GM18502 (cell line): ENCODE measurements at regions not wholly inside any gene's neighbourhood (a gene's known extent, or its start where the extent isn't known, plus 50 kb on each side); places are given as distances from the start of the nearest gene placed in this dataset.

Experiments used
- ATAC-seq: cut with Tn5 transposase; IDR thresholded peaks from one replicate; pipeline ENCODE4 v1.9.1; 2021; ENCODE audit warnings: mild to moderate bottlenecking; ENCODE audit not compliant: unreplicated experiment, poor library complexity

GRCh38 chr19:30775956-30776355, 403.8 kb downstream of the ZNF536 start:
- no peak for ATAC-seq

DNA sequence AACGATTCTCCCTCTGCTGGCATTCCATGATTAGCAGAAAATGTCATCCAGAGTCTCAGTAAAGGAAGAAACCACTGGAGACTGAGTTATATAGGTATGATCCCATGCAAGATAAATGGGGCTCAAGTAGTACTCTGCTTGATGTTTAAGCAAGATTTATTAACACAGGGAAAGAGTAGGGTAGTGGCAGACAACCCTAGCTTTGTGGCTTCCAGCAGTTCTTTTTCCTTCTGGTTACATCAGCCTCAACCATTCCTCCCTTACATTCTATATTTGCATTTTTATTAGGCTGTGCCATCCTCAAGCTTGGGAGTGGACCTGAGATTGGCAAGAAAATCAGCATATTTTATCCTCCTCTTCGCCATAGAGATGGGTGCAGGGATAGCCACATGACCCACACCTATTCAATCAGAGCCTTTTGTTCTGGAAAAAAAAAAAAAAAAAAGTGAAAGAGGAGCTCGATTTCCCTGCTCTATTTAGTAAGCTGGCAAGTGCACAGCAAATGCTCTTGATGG, 402.1 kb downstream of the ZNF536 start:
- ATAC-seq, result no peak

- no peak for ATAC-seq
Observed at GRCh38 chr19:30762651-30763050, 390.5 kb downstream of the ZNF536 start.

- ATAC-seq, result no peak
Observed at GRCh38 chr19:30760014-30760413, 387.8 kb downstream of the ZNF536 start.

DNA sequence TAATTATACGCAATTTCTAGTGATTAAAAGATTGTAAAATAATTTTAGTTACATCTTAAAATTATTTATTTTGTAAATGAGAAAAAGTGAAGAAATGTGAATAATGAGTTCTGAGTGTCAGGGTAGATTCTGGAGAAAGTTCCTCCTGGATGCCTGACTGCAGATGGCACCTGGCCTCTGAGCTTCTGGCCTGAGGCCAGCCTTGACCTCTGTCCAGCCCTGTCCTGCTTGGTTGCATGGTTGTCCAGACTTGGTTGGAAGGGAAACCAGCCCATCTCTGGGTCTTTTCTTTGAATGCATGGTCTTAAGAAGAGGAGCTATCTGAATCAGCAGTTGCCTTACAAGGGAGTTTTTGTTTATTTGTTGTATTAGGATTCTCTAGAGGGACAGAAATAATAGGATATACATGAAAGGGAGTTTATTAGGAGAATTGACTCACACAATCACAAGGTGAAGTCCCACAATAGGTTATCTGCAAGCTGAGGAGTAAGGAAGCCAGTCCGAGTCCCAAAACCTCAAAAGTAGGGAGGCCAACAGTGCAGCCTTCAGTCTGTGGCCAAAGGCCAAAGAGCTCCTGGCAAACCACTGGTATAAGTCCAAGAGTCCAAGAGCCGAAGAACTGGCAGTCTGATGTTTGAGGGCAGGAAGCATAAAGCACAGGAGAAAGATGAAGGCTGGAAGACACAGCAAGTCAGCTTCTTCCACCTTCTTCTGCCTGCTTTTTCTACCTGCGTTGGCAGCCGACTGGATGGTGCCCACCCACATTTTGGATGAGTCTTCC, 385.8 kb downstream of the ZNF536 start:
- ATAC-seq, result no peak

DNA sequence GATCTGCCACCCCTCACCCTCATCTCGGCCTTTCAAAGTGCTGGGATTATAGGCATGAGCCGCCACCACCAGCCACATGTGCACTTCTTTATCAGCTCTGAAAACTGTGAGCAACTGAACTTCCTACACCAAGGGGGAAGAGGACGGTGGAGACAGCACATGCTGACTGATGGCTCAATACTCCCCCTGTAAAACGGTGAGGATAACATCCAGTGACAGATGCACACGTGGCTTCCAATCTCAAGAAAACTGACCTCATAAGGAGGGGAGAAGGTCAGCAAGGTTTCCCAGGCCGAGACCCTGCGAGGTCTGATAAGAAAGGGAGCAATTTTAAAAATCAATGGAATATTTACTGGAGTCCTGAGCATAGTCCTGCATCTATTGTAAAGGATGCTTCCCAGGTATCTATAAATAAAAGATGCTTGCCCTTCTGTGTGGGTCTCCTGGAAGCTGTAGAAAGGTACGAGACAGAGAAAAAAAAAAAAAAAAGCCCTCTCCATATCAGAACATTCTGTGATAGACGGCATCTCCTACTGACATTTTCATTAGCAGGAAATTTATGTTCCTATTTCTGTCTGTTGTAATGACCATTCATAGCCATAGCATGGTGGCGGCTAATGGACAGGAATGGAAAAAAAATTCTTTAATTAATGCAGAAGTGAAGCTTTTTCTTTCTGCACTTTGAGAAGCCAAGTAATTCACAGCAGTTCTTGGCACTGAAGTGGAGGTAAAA, 385.1 kb downstream of the ZNF536 start:
- ATAC-seq, result no peak

- ATAC-seq, result no peak
Observed at GRCh38 chr19:30755581-30755980, 383.4 kb downstream of the ZNF536 start.

GRCh38 chr19:30754162-30754561, 382.0 kb downstream of the ZNF536 start:
- ATAC-seq, result no peak

GRCh38 chr19:30752876-30753275, 380.7 kb downstream of the ZNF536 start:
- ATAC-seq, result no peak

DNA sequence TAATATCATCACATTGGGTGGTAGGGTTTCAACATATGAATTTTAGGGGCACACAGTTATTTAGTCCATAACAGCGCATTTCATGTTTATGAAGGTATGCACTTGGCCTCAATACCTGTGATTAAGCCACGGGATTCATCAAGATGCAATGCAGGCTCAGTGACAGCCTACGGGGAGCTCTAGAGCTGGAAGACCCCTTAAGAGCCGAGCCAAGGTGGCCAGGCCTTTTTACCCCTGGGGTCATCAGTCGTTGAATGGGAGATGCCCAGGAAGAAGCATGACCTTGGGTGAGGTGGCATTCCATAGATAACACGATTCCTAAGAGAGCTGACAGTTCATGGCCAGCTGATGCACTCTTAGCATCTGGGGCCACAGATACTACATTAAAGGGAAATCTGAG, 380.0 kb downstream of the ZNF536 start:
- no peak for ATAC-seq

GRCh38 chr19:30745476-30745985, 373.3 kb downstream of the ZNF536 start:
- no peak for ATAC-seq

DNA sequence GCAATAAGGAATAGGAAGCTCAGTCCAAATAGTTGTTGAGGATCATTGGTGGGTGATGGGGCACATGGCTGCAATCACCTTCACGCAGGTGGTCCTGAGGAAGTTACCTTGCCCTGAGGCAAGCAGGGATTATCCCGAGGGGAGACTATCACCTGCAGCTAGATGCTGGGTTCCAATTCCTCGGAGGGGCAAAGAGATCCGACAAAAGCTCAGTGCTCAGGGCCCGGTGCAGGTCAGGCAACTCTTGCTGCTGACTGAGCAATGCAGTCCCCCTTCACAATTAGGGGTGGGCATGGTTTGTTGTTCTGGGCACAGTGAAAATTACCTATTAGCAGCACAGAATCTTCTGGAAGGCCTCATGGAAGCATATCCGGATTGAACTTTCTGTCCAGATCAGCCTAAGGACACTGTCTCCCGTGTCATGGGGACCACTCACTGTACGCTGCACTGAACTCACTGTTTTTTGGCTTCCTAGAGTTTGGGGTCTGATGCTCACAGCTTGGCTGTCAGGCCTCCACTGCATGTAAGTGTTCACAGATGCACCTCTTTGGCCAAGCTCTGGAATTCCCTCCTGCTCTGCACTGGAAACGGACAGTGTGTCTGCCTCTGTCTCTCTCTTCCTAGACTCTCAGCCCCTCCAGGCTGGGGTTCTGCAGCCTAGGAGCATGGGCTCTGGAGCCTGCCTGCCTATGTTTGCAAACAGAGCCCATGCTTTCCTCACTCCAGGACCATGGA, 372.7 kb downstream of the ZNF536 start:
- no peak for ATAC-seq

DNA sequence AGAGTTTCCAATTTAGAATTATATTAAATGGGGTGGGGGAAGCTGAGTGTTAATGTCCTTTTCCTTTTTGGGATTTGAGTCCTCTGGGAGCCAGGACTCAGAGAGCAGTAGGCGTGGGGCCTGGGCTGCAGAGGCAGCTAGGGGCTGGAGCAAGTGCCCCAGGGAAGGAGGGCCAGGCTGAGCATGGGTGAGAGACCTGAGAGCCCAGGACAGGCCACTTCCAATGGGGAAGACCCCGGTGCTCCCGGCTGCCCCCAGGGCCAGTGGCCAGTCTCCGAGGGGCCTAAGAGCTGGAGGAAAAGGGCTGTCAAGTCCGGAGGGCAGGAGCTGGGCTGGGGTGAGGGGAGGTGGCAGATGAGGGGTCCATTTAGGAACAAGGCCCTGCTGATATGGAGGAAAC, 371.5 kb downstream of the ZNF536 start:
- no peak for ATAC-seq

- no peak for ATAC-seq
Observed at GRCh38 chr19:30743011-30743410, 370.8 kb downstream of the ZNF536 start.

DNA sequence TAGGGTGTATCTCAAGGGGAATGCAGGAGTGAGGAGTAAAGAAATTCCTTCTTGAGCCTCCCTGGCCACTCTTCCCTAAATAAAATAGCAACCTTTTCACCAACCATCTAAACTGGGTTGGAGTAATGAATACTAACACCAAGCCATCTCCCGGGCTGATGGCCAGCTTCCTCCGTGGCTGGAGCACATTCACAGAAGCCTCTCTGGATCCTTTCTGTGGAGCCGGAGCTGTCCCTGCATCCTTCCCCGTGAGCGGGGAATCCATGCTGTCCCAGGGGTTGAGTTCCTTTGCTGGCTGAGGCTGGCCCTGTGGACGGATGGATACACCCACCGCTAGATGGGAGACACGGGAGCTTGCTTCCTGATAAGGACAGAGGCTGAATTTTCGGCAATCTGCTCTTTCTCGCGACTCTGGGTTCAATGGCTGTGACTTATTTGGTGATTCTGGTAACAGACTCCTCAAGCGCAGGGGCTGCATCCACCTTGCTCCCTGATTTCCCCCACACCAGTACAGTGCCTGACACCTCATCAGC, 370.3 kb downstream of the ZNF536 start:
- ATAC-seq, result no peak

DNA sequence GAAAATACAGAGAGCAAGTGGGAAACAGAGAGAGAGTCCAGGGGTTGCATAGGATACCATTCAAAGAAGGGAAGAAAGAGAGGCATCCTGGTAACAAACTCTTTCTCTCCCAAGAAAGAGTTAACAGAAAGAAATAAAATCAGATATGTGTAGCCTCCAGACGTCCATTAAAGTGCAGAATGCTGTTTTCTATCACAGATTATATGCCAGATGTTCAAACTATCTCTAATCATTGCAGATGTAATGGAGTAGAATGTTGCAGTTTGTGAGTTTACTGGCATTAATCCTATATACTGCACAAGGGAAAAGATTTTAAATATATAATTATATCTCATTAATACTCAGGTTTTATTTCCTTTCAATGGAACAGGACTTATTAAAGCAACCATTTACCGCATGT, 369.4 kb downstream of the ZNF536 start:
- no peak for ATAC-seq

GRCh38 chr19:30739394-30739793, 367.2 kb downstream of the ZNF536 start:
- no peak for ATAC-seq

DNA sequence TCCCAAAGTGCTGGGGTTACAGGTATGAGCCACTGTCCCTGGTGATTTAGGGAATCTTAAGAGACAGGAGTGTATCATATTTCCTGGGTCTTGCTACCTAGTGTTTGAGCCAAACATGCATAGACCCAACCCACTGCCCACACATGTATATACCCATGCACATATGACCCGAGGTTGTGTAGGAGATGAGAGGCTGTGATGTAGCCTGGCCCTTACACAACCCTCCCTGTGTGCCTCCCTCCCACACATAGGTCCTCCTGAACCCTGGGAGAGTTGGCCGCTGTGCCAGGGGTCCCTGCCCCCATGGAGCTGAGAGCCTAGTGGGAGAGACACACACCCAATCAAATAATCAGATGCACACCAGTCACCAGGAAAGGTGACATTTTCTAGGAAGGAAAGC, 365.9 kb downstream of the ZNF536 start:
- no peak for ATAC-seq

DNA sequence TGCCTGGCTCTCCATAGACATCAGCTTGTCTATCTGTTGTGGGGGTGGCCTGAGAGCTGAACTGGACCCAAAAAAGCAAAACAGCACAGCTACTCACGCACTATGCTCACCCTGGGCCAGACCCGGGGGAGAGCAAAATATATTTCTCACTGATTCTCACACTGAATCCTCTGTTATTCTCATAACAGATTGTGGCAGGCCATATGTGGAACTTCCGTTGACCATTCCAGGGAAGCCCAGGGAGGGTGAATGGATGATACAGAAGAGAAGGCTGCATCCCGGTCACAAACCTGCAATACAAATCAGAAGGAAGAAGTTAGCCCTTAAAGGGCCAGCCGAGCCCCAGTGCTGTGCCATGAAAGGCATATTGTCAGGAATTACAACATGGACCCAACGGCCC, 362.5 kb downstream of the ZNF536 start:
- no peak for ATAC-seq

DNA sequence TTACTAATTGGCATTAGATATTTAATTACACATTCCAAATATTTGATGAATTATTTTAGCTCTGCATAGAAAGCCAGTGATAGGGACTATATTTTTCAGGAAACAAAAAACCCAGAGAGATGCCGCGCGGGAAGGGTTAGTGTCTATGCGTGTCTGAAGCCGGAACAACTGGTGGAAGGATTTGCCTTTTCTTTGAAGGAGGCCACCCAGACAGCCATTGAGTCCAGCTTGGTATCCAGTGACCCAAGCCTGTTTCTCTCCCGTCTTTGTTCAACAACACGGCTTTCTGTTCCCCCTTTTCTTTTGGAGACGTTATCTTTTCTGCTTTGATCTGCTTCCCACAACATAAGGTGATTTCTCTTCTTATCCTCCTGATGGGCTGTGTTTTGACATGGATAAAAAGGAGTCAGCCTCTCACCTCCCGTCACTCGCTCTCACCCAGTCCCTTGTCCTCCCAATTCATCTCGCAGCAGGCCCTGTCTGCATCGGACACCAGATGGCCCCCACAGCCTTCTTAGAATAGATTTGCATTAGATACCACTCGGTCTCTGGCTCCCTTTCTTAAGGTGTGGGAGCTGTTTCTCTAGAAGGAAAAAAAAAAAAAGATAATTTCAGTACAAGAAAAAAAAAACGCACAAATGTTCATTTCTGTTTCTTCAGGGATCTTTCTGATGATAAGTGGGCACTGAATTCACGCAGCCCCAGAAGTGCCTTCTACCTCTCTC, 361.8 kb downstream of the ZNF536 start:
- ATAC-seq, result no peak
